ENCODE measurements at regions not wholly inside any gene's neighbourhood (a gene's known extent, or its start where the extent isn't known, plus 50 kb on each side); places are given as distances from the start of the nearest gene placed in this dataset.

GRCh38 chr3:189555558-189555881 is 75.7 kb upstream of the TP63 start:
- TF ChIP-seq CTCF (IDR thresholded peaks at IDR 0.05) (no peak), SIN3A (IDR thresholded peaks at IDR 0.05; ENCODE audit: borderline replicate concordance, insufficient read depth, low read depth, low read length) (no peak), POLR2AphosphoS5 (IDR thresholded peaks at IDR 0.05; ENCODE audit: low read depth, low read length) (no peak)
